ENCODE measurements at regions not wholly inside any gene's neighbourhood (a gene's known extent, or its start where the extent isn't known, plus 50 kb on each side); places are given as distances from the start of the nearest gene placed in this dataset.
"Not testable (repeated sequence)": the region's sequence is repeated elsewhere in the genome, so short reads cannot be mapped to it uniquely, and the experiment has no call there.

DNA sequence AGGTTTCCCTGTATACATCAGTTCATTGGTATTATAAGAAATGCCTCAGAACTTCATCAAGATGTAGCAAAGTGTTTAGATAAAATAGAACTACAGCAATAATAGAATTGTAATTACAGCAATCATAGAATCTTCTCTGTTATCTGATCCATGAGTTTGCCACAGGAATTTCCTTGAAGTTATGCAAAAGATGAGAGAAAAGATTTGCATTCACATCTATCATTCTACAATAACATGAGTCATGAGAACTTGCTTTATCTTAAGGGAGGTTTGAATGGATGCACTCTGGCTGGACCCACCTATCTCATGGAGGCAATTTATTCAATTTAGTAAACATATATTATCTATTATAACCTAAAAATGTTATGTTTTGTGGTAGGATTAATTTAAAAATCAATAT lies 329.8 kb upstream of the EPHA7 start:
- DNase-seq: no peak

DNA sequence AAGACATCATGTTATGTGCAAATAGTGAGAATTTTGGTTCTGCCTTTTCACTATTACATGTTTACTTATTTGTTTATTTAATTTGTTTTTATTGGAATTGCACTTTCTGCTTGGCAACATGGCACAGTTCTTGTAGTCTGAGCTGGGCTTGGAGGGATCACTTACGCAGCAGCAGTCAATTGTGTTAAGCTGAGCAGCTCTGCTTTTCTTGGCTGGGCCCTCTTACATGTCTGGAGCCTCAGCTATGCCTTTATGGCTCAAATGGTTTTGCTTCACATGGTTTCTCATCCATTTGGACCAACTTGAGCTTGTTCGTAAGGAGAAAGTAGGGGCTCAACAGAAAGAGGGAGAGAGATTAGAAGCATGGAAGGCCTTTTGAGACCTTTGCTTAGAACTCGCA lies 327.5 kb upstream of the EPHA7 start:
- no peak for DNase-seq

DNA sequence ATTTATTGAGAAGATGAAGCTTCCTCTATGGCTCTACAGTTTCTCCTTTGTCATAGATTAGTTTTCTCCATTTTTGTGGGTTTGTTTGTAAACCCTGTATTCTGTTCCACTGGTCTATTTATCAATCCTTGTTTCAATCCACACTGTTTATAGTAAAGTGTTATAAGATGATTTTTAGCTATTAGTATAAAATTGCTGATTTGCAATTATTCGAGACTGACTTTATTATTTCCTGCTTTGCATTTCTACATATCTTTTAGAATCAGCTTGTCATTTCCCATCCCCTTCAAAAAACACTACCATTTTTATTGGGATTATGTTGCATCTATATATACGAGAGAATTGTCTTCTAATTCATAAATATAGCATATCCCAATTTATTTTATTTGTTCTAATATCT lies 325.9 kb upstream of the EPHA7 start:
- no peak for DNase-seq

DNA sequence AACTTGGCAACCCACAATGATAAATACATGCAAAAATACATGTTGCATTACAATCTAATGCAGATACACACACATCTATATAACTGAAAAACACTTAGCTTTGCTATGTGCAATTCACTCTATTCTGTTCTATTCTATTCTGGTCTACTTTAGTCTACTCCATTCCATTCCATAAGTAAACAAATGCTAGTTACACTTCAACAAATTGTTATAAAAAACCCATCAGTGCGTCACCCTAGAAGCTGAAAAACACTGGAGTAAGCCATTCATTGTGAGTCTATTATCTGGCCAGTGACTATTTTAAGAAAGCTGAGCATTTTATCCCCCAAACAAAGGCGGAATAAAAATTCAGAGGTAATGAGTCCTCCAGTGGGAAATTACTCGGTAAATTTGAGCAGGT lies 315.7 kb upstream of the EPHA7 start:
- DNase-seq: no peak

DNA sequence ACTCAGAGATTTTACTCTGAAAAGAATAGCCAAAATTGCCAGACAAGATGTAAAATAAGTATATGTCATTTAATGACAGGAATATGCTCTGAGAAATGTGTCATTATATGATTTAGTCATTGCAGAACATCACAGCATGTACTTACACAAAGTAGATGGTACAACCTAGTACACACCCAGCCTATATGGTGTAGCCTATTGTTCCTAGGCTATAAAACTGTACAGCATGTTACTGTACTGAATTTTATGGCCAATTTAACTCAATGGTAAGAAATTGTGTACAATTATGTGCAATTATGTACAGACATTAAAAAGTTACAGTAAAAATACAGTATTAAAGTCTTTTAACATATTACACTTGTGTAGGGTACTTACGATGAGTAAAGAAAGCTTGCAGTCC lies 311.9 kb upstream of the EPHA7 start:
- DNase-seq: no peak

DNA sequence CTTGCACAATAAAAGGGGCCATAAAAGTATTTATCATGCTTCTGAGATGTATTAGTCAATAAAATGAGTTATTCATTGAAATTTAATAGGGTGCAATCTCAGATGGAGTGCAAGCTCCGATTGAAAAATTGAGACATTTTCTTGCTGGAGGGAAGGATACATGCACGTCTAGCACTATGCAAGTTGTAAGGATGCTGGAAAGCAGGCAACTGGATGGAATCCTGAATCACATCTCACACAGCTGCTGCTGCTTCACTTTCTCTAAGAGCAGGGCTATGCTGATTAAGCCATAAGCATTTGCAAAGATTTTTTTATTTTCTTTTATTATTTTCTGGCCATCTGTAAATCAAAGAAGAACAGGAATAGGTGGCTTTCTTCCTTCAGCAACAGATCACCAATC lies 308.8 kb upstream of the EPHA7 start:
- no peak for DNase-seq

DNA sequence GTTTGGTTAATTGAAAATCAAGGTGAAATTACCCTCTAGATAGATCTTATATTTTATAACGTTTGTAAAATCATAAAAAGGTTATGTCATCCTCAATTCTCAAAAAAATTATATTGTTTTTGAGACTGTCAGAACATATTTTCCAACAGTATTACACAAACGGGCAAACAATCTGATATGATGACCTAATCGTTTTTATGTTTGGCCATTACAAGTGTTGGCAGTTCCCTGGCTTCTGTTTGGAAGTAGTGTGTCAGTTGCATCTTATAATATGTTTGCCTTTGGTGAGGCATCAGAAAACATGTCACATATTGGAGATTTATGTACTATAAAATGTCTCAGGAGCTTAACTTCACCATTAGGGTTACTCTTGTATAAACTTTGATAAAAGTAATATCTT lies 308.1 kb upstream of the EPHA7 start:
- no peak for DNase-seq

DNA sequence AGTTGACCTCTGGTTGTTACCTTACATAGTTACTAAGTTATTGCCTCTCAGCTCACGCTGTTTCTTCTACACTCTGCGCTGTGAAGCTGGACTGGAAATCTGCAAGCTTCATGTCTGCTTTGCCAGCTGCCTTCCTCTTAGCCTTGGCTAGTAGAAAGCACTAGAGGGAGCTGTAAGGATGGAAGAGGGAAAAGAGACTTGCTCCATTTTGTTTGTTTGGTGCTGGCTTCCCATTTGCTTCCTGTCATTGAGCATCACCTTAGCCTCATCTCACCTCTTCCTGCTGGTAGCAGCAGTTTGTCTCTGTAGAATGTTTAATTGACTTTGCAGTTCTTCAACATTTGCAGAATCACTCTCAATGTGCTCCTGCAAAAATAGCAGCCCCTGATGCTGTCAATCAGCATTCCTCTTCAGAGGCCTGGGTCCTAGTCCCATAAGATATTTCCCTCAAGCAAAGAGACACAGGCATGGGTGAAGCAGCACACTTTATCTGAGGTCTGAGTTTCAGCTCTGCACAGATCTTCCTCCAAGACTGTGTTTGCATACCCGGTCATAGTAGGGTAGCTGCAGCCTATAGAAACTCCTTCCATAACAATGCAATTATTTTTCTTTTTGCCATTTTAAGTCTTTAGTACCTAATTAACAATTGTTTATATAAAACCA lies 302.2 kb upstream of the EPHA7 start:
- no peak for DNase-seq

DNA sequence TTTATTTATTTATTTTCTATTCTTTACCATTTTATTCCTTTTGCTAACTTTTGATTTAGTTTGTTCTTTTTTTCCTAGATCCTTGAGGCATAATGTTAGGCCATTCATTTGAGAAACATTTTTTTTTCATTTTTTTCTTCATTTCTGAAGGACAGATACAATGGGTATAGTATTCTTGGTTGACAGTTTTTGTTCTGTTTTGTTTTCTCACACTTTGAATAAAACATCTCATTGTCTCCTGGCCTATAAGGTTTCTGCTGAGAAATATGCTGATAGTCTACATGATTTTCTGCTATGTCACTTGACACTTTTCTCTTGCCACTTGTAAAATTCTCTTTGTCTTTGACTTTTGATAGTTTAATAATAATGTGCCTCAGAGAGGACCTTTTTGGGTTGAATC lies 294.6 kb upstream of the EPHA7 start:
- DNase-seq: no peak

DNA sequence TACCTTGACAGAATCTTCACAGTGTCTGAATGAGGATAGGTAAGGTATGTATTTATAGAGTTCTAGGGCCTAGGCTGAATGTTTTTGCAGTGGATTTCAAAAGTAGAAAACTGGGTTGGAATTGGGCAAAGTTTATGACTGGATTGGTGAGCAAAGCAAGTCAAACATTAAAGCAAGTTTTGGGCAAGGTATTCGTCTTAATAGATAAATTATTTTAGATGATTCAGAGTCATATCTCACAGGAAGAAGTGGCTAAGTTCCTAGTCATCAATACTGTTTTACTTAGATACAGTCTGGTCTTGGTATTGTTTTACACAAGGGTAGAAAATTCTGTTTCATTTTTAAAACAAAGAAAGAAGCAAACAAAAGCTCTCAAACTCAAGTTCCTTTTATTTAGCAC lies 284.1 kb upstream of the EPHA7 start:
- no peak for DNase-seq

DNA sequence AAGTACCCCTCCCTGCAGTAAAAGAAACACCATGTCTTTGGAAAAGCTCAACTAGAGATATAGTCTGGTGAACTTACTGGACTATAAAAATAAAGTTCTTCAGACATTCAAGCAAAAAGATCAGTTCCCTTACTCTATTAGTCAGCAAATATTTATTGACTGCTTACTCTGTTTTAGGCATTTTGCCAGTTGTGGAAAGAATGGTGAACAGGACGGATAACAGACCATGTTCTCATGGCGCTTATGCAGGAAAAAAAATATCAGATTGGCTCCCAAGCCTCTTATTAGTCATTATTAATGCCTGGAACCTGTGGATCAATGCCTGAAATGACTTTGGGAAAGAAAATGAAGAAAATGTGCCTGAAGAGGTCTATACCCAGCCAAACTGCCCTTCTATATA lies 282.2 kb upstream of the EPHA7 start:
- no peak for DNase-seq

DNA sequence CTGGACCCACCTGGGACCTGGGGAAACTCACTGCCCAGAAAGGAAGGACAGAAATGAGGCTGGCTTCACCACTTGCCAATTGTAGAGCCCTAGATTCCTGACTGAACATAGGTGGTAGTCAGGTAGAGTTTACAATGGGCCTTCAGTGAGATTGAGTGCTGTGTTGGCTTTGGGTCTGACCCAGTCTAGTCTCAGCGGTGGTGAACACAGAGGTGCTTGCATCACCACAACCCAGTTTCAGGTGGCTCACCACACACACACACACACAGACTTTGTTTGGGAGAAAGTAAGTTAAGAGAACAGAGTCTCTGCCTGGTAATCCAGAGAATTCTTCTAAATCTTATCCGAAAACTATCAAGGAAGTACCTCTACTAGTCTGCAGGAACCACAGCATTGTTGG lies 266.1 kb upstream of the EPHA7 start:
- DNase-seq: no peak

DNA sequence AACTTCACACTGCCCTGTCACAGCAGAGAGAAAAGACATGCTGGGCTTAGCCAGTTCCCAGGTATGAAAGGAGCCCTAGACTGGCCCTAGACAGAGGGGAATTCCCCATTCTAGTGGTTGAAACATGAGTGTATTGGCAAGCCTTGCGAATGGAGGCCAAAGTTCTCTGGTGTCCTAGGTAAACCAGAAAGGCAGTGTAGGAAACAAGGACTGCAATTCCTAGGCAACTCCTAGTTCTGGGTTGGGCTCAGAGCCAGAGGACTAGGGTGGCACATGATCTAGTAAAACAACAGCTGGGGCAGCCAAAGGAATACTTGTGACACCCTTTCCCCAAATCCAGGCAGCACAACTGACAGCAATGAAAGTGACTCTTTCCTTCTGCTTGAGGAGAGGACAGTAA lies 265.0 kb upstream of the EPHA7 start:
- DNase-seq: no peak

DNA sequence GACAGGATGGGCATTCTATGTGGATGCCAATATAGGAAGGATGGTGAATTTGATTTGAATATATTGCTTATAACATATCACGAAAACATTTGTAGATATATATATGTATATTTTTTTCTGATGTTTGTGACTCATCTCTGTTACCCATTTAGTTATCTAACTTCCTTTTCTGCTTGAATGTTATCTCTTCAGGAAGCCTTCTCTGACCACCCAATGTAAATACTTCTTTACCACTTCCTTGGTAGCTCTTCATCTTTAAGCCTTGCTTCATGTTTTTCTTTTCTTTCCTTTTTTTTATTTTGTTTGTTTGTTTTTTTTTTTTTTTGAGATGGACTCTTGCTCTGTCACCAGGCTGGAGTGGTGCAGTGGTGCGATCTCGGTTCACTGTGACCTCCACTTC lies 260.5 kb upstream of the EPHA7 start:
- DNase-seq: no peak

DNA sequence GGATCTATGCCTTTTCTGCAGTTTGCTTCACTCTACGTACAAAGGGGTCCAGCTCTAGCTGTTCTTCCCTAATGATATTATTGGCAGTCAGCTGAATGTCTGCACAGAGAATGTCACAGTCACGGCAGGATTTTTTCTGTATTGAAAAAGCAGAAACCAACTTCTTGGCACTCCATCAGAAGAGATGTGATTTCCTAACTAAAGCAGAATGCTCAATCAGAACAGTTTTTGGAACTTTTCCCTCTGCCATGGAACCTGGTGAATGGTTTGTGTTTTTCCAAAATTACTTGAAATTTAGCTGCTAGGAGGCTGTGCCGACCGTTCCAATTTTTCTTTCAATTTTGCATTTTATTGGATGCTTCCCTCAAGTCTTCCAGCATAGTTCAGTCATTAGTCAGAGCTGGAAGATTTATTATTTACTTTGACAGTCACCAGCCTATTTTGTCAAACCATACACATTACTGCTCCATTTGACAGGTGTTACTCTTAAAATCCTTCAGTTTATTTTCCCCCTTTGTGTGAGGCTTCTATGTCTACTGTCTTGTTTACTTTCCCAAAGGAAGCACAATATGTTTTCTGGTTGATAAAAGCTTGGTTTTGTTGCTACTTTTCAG lies 259.6 kb upstream of the EPHA7 start:
- DNase-seq: no peak

DNA sequence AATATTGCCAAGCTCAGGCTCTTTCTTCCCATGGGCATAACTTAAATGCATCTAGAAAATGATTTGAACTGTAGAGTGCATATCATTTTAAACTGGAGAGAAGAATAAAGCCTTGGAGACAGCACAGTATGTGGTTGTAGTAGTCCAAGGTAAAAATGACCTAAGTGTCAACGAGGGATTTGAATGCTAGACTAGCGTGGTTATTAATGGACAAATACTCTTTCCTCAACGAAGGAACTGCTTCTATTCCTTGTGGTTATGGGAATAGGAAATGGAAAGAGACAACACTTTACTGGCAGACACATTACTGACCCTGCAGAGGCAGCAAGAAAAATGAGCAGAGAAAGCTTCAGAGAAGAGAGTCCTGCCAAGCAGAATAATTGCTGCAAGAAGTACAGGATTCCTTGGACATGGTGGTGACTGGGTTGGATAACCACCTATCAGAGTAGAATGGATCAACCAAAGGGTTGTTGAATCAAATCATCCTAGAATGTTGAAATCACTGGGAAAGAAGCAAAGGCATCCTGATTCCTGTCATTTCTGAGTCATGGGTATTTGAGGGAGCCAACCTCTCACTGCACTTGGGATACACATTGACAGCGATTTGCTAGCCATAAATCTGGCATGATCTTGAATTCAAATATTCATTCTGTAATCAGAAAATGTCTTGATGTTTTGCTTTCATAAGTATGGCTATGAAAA lies 258.1 kb upstream of the EPHA7 start:
- DNase-seq: peak; percentile 18

DNA sequence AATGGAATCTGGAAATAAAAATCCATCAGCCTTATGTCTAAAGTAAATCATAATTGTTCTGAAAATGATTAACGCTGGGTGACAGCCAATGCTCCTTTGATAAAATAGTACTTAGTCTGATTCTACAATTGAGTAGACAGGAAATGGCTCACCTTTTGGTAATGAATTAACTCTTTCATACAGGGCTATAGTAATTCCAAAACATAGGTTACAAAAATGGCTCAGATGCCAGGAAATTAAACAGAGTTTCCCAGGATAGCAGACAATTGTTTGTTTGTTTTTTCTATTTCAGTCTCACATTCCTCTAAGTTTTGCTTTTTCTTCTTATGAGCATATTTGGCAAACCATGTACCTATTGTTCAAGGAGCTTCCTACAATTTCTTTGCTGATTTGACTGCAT lies 257.2 kb upstream of the EPHA7 start:
- no peak for DNase-seq

DNA sequence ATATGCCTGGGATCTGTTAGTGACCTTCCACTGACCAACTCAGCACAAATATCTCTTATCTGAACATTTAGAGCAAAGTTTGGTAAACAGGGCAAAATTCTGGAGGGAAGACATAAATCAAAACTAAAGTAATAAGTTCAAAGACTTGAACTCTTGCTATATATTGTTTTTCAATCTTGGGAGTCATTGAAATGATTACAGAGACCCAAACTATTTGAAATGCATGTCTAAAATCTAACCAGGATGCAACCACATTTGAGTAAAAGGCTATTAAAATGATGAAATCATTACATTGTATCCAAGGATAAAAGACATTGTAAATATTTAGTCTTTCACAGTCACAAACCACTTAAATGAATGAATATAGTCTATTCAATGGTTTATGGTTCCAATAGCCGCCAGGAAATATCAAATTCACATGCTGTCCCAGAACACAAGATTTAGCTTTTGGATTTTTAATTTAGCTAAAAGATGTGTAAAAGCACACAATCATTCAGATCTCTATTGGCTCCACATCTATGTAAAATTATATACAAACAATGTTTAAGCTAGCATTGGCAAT lies 256.6 kb upstream of the EPHA7 start:
- DNase-seq: no peak

DNA sequence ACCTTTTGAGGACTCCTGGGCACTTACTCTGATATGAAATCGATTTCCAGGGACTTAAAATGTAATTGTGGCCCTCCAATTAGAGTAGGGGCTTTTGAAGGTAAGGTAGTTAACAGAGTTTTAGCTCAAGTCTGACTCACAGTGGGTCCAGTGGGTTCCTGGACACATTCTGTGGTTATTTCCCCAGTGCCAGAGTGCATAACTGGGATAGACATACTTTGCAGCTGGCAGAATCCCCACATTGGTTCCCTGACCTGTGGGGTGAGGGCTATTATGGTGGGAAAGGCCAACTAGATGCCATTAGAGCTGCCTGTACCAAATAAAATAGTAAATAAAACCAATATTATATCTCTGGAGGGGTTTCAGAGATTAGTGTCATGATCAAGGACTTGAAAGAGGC lies 243.8 kb upstream of the EPHA7 start:
- no peak for DNase-seq

DNA sequence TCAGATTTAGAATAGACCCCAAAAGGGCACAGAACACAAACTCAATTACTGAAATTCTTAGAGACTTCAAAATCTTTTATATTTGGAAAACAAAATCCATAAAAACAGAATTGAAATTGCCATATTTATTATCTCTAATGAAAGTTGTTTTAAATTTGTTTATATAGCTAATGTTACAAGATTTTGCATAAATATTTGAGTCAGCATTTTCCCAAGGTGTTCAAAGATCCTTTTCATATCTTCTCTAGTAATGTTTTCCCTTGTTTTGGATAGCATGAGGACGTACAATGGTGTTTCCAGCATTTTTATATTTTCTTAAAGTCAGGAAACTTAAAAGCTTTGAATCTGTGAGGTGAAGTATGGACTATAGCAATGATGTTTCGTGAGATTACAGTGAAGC lies 235.2 kb upstream of the EPHA7 start:
- DNase-seq: no peak

DNA sequence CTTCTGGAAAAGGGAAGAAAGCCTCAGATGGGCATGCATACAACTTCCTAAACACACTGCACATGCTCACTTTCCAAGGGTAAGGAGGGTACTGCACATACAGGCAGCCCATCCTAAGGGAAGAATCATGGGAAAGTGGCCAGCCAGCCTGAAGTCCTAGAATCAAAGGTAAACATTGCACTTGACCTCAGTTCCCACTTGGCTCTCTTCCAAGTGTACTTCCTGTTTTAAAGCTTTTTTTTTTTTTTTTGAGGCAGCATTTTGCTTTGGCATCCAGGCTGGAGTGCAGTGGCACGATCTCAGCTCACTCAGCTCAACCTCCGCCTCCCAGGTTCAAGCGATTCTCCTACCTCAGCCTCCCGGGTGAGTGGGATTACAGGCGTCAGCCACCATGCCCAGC lies 225.3 kb upstream of the EPHA7 start:
- no peak for DNase-seq

DNA sequence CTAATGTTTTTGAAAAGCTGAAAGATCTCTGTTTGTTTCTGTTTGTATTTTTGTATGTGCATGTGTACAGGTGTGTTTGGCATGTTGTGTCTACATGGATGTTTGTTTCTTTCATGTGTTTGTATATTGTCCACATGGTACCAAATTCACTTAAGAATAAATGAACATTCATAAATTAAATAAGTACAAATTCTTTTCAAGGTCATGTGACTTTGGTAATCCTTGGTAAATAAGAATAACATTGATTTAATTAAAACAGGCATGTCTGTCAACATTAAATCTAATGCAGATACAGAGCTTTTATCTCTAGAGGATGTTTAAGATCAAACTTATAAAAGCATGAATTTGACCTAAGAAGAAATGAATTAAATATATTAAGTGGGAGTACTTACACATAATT lies 219.8 kb upstream of the EPHA7 start:
- no peak for DNase-seq

DNA sequence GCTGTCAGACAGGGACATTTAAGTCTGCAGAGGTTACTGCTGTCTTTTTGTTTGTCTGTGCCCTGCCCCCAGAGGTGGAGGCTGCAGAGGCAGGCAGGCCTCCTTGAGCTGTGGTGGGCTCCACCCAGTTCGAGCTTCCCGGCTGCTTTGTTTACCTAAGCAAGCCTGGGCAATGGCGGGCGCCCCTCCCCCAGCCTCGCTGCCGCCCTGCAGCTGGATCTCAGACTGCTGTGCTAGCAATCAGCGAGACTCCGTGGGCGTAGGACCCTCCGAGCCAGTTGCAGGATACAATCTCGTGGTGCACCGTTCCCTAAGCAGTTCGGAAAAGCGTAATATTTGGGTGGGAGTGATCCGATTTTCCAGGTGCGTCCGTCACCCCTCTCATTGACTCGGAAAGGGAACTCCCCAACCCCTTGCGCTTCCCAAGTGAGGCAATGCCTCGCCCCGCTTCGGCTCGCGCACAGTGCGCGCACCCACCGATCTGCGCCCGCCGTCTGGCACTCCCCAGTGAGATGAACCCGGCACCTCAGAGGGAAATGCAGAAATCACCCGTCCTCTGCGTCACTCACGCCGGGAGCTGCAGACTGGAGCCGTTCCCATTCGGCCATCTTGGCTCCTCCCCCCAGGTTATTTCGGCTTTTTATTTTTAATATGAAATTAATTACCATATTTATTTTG lies 217.8 kb upstream of the EPHA7 start:
- DNase-seq: not testable (repeated sequence)

DNA sequence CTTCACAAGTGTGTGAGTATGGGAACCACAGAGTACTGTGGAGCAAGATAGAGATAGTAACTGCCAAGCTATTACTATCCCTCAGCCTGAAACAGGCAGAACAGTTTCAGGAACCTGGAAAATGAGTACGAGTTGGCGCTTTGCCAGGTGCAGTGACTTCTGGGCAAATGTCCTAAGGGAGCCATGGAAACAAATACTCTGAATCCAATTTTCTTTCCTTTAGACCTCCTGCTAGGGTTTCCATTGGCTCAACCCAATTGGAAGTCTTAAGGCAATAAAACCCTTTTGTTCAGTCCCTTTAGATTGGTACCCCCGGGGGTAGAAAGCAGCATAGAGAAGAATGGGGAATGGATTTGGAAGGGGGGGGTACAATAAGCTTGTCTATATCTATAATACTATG lies 205.0 kb upstream of the EPHA7 start:
- no peak for DNase-seq

All from right hindlimb (tissue), 1 donor.